OCI-M2 (cell line): ENCODE measurements at regions not wholly inside any gene's neighbourhood (a gene's known extent, or its start where the extent isn't known, plus 50 kb on each side); places are given as distances from the start of the nearest gene placed in this dataset.
"Not testable (repeated sequence)": the region's sequence is repeated elsewhere in the genome, so short reads cannot be mapped to it uniquely, and the experiment has no call there.

Experiments
- DNase-seq: peaks from one replicate; lab custom pipeline; 2025; ENCODE audit not compliant: unreplicated experiment; lab: John Stamatoyannopoulos, UW

GRCh38 chr13:56558698-56559320, 581.9 kb upstream of the PRR20A start:
- DNase-seq: no peak

- DNase-seq: no peak
These were observed 579.4 kb upstream of the PRR20A start for GRCh38 chr13:56561327-56561726.

- no peak for DNase-seq
These were observed 577.1 kb upstream of the PRR20A start for GRCh38 chr13:56563663-56564062.

- no peak for DNase-seq
These were observed 553.7 kb upstream of the PRR20A start for GRCh38 chr13:56586976-56587375.

- DNase-seq: no peak
These were observed 525.1 kb upstream of the PRR20A start for GRCh38 chr13:56615572-56615971.

DNA sequence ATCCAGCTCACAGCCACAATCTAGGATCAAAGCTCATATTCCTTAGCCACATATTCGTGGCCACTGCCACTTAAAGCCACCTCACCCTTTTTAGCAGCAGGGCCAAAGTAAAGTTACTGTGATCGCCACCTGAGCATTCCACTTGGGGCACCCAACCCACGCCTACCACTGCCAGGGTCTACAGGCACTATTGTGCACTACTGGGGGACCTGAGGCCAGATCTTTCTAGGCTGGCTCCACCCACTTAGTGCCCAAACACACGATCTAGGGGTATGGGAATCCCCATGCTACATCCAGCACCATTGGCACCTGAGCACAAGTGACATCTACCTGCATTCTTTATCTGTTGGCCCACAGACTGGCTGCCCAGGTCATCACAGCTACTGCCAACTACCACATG, 517.9 kb upstream of the PRR20A start:
- no peak for DNase-seq

DNA sequence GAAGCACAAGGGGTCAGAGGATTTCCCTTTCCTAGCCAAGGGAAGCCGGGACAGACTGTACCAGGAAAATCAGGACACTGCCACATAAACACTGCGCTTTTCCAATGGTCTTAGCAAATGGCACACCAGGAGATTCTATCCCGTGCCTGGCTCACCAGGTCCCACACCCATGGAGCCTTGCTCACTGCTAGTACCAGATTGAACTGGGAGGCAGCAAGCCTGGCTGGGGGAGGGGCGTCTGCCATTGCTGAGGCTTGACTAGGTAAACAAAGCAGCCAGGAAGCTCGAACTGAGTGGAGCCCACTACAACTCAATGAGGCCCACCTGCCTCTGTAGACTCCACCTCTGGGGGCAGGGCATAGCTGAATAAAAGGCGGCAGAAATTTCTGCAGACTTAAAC, 511.8 kb upstream of the PRR20A start:
- DNase-seq: not testable (repeated sequence)

DNA sequence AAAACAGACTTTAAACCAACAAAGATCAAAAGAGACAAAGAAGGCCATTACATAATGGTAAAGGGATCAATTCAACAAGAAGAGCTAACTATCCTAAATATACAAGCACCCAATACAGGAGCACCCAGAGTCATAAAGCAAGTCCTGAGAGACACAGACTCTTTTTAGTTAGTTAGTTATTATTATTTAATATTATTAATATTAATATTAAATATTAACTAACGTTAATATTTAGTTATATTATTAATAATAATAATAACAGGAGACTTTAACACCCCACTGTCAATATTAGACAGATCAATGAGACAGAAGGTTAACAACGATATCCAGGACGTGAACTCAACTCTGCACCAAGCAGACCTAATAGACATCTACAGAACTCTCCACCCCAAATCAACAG, 509.7 kb upstream of the PRR20A start:
- DNase-seq: not testable (repeated sequence)

DNA sequence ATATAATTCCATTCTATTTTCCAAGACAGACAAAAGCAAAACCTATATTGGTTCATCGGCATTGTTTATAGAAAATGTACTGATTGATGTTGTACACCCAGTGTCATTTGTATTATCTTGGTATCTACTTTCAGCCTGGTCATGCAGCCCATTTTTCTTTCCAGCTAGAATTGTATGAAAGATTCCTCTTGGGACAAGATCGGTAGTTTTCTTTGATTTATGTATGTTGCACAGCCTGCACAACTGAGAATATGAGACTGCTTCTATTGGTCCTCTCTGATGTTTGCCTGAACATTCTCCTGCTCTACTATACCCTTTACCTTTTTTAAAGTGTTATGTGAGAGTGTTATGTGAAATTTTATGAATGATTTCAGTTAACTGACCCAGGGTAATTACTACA, 487.7 kb upstream of the PRR20A start:
- no peak for DNase-seq

- no peak for DNase-seq
These were observed 481.7 kb upstream of the PRR20A start for GRCh38 chr13:56659041-56659471.

GRCh38 chr13:56670563-56670962, 470.2 kb upstream of the PRR20A start:
- no peak for DNase-seq

DNA sequence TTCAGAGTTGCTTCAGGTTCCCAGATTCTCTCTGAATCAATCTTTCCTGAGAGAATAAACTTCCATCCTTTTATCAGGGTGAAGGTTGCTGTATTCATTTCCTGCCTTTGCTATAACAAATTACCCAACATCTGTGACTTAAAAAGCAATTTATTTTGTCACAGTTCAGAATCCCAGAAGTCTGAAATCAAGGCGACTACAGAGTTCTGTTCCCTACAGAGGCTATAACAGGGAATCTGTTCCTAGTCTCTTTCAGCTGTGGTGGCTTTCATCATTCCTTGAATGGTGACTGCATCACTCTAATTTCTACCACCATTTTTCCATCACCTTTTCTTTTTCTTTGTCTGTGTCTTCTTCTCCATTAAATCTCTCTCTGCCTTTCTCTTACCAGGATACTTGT, 459.3 kb upstream of the PRR20A start:
- no peak for DNase-seq

DNA sequence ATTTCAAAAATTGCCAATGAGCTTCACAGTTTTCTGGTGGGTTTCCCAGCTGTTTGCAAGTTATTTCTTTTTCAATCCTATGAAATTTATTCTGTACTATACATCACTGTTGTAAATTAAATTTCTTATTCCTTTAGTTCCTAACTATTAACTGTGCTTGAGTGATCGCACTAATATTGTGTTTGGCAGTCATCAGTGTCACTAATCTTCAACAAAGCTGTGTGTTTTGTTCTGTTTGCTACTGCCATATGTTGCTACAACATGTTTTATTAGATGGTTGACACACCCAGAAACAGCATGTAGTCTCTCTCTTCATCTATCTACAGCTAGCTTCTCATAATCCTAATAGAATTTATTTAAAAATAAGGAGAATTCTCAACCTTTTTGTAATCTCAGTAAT, 453.6 kb upstream of the PRR20A start:
- no peak for DNase-seq

GRCh38 chr13:56697011-56697410, 443.7 kb upstream of the PRR20A start:
- DNase-seq: no peak

DNA sequence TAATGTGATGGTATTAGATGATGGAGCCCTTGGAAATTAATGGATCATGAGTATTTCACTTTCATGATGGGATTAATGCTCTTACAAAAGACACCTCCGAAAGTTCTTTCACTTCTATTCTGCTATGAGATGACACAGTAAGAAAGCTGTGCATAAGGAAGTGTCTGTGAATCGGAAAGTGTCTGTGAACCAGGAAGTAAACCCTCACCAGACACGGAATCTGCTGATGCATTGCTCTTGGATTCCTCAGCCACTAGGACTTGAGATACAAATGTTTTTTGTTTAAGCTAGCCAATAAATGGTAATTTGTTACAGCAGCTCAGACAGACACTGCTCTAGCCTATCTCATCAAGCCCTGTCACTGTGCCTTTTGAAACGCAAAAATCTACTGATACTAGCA, 440.4 kb upstream of the PRR20A start:
- no peak for DNase-seq

GRCh38 chr13:56706485-56706884, 434.2 kb upstream of the PRR20A start:
- DNase-seq: no peak

- no peak for DNase-seq
These were observed 427.1 kb upstream of the PRR20A start for GRCh38 chr13:56713656-56714055.

- DNase-seq: no peak
These were observed 421.9 kb upstream of the PRR20A start for GRCh38 chr13:56718791-56719190.

DNA sequence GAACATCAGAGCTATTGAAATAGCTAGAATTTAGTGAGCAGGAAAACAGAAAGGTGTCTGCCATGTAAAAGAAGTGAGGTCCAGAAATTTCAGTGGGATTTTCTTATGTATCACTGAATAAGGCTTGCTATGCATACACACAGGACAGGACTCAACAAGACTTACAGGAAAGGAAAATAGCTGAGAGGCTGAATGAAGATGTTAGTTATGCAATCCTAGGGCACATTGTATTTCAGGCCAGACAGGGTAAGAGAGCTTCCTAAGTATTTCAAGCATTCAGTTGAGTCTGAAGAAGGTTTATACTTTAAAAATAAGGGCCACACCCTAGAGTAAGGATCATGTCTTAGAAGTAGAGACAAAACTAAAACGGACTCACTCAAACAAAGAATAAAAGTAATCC, 419.9 kb upstream of the PRR20A start:
- DNase-seq: no peak

DNA sequence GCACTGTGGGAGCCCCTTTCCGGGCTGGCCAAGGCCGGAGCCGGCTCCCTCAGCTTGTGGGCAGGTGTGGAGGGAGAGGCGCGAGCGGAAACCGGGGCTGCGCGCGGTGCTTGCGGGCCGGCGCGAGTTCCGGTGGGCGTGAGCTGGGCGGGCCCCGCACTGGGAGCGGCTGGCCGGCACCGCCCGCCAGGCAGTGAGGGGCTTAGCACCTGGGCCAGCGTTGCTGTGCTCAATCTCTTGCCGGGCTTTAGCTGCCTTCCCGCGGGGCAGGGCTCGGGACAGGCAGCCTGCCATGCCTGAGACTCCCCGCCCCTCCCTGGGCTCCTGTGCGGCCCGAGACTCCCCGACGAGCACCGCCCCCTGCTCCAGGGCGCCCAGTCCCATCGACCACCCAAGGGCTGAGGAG, 405.2 kb upstream of the PRR20A start:
- DNase-seq: no peak

DNA sequence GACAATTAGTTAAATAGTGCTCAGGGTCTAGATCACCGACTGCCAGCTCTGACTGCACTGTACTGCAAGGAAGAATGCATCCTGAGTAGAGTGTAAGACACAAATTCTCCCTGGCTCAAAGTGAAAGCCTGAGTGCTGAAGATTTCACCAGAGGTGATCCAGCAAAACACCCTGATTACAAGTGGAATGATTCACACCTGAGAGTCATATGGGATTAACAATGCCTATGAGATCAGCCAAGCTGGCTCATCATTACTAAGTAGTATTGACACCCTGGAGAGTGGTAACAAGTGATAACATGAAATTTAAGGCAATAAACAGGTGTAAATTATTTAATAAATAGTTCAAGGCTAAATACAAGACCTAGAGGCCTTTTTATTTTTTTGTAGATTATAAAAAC, 403.8 kb upstream of the PRR20A start:
- no peak for DNase-seq

DNA sequence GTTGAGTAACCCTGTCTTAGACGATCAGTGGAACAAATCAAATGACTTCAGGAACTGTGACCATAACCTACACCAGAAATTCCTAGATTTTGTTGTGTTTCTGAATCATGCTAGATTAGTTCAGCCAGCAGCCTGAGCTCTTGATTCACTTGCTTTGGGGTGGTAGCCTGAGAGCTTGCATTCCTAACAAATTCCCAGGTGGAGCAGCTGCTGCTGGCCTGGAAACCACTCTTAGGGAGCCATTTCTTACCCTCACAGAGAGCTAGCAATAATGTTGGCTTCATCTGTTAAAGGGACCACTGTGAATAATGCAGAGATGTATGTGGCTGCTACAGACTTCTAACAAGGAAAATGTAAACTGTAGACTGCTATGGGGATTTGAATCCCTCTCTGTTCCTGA, 388.1 kb upstream of the PRR20A start:
- no peak for DNase-seq

- DNase-seq: no peak
These were observed 385.4 kb upstream of the PRR20A start for GRCh38 chr13:56755181-56755935.
